ENCODE measurements at regions not wholly inside any gene's neighbourhood (a gene's known extent, or its start where the extent isn't known, plus 50 kb on each side); places are given as distances from the start of the nearest gene placed in this dataset.

GRCh38 chr20:52614051-52614863 lies 357.9 kb upstream of the TSHZ2 start:
- no peak for TF ChIP-seq CTCF (IDR thresholded peaks at IDR 0.05; ENCODE audit: low read length, missing control alignments)
- no peak overlapping the region for H3K4me3 ChIP-seq (replicated peaks; ENCODE audit: low read depth, low read length)
- DNase-seq (ENCODE audit: low read depth) = no peak

- no peak for DNase-seq (ENCODE audit: low read depth)
- H3K4me3 ChIP-seq (replicated peaks; ENCODE audit: low read depth, low read length) = no peak overlapping the region
Measured at GRCh38 chr20:52612046-52612632, 360.0 kb upstream of the TSHZ2 start.

GRCh38 chr20:52610749-52611148 lies 361.4 kb upstream of the TSHZ2 start:
- no peak overlapping the region for H3K4me3 ChIP-seq (replicated peaks; ENCODE audit: low read depth, low read length)
- no peak for TF ChIP-seq CTCF (IDR thresholded peaks at IDR 0.05; ENCODE audit: low read length, missing control alignments)
- no peak for DNase-seq (ENCODE audit: low read depth)

More at GRCh38 chr20:52612046-52612632, 360.0 kb upstream of the TSHZ2 start:
- TF ChIP-seq CTCF (IDR thresholded peaks at IDR 0.05; ENCODE audit: low read length, missing control alignments) = no peak

GRCh38 chr20:52601295-52601971 lies 370.7 kb upstream of the TSHZ2 start:
- no peak overlapping the region for H3K4me3 ChIP-seq (replicated peaks; ENCODE audit: low read depth, low read length)
- no peak for DNase-seq (ENCODE audit: low read depth)
- no peak for TF ChIP-seq CTCF (IDR thresholded peaks at IDR 0.05; ENCODE audit: low read length, missing control alignments)

- no peak for DNase-seq (ENCODE audit: low read depth)
- no peak for TF ChIP-seq CTCF (IDR thresholded peaks at IDR 0.05; ENCODE audit: low read length, missing control alignments)
- no peak overlapping the region for H3K4me3 ChIP-seq (replicated peaks; ENCODE audit: low read depth, low read length)
Measured at GRCh38 chr20:52596256-52596655, 375.9 kb upstream of the TSHZ2 start.

GRCh38 chr20:52595518-52595917 lies 376.6 kb upstream of the TSHZ2 start:
- no peak for DNase-seq (ENCODE audit: low read depth)
- no peak for TF ChIP-seq CTCF (IDR thresholded peaks at IDR 0.05; ENCODE audit: low read length, missing control alignments)
- no peak overlapping the region for H3K4me3 ChIP-seq (replicated peaks; ENCODE audit: low read depth, low read length)
